NCI-H1417 (cell line): ENCODE measurements at regions not wholly inside any gene's neighbourhood (a gene's known extent, or its start where the extent isn't known, plus 50 kb on each side); places are given as distances from the start of the nearest gene placed in this dataset.

Source experiments
- DNase-seq, 3 experiments: peaks; one replicate each; lab custom pipeline; 2025; lab: John Stamatoyannopoulos, UW

- DNase-seq, result peak in 1 of 3 experiments; percentile 18
These were observed 833.8 kb upstream of the RBFOX1 start for GRCh38 chr16:6498858-6499257.

GRCh38 chr16:6496996-6497395 lies 835.6 kb upstream of the RBFOX1 start:
- peak in 1 of 3 experiments; percentile 40 for DNase-seq

- no peak for DNase-seq
These were observed 837.0 kb upstream of the RBFOX1 start for GRCh38 chr16:6495486-6496210.

- DNase-seq, result no peak
These were observed 837.9 kb upstream of the RBFOX1 start for GRCh38 chr16:6494716-6495115.

- peak in 1 of 3 experiments; percentile 6 for DNase-seq
These were observed 839.1 kb upstream of the RBFOX1 start for GRCh38 chr16:6493555-6493954.

- DNase-seq, result no peak
These were observed 839.9 kb upstream of the RBFOX1 start for GRCh38 chr16:6492742-6493141.

GRCh38 chr16:6484935-6485334 lies 847.7 kb upstream of the RBFOX1 start:
- DNase-seq, result peak in 1 of 3 experiments; percentile 10

- DNase-seq, result no peak
These were observed 848.6 kb upstream of the RBFOX1 start for GRCh38 chr16:6484081-6484480.

- DNase-seq, result peak in 1 of 3 experiments; percentile 14
These were observed 849.1 kb upstream of the RBFOX1 start for GRCh38 chr16:6483469-6484033.

GRCh38 chr16:6482696-6483468 lies 849.8 kb upstream of the RBFOX1 start:
- DNase-seq, result peak in 1 of 3 experiments; percentile 43

GRCh38 chr16:6481894-6482293 lies 850.8 kb upstream of the RBFOX1 start:
- DNase-seq, result no peak

- no peak for DNase-seq
These were observed 878.9 kb upstream of the RBFOX1 start for GRCh38 chr16:6453742-6454141.

- DNase-seq, result no peak
These were observed 885.4 kb upstream of the RBFOX1 start for GRCh38 chr16:6447021-6447790.

- no peak for DNase-seq
These were observed 886.3 kb upstream of the RBFOX1 start for GRCh38 chr16:6446370-6446769.

- no peak for DNase-seq
These were observed 893.5 kb upstream of the RBFOX1 start for GRCh38 chr16:6439129-6439528.

GRCh38 chr16:6428861-6429260 lies 903.8 kb upstream of the RBFOX1 start:
- DNase-seq, result peak in 1 of 3 experiments; percentile 82

- DNase-seq, result no peak
These were observed 905.0 kb upstream of the RBFOX1 start for GRCh38 chr16:6427621-6428020.

- DNase-seq, result no peak
These were observed 925.0 kb upstream of the RBFOX1 start for GRCh38 chr16:6407596-6407995.

GRCh38 chr16:6406028-6406427 lies 926.6 kb upstream of the RBFOX1 start:
- DNase-seq, result no peak

GRCh38 chr16:6382924-6383459 lies 949.7 kb upstream of the RBFOX1 start:
- DNase-seq, result no peak

- DNase-seq, result no peak
These were observed 950.7 kb upstream of the RBFOX1 start for GRCh38 chr16:6381896-6382295.

- no peak for DNase-seq
These were observed 954.7 kb upstream of the RBFOX1 start for GRCh38 chr16:6377956-6378355.
